H9 (cell line): ENCODE measurements at regions not wholly inside any gene's neighbourhood (a gene's known extent, or its start where the extent isn't known, plus 50 kb on each side); places are given as distances from the start of the nearest gene placed in this dataset.

Experiments used
- DNase-seq: peaks from one replicate; pipeline ENCODE4 v3.0.0-alpha.2; 2017
- H2AFZ ChIP-seq: one replicate; pipeline ENCODE4 v1.6.1; 2013; ENCODE audit warnings: mild to moderate bottlenecking, low read length, control low read depth, moderate library complexity
- H2AK5ac ChIP-seq: 2 replicates; pipeline ENCODE4 v1.6.1; 2013; ENCODE audit warnings: low read length, control low read depth, mixed read lengths; ENCODE audit not compliant: insufficient read length
- H2BK120ac ChIP-seq: one replicate; pipeline ENCODE4 v1.6.1; 2013; ENCODE audit warnings: low read depth, mild to moderate bottlenecking, low read length, control low read depth, inconsistent platforms; ENCODE audit not compliant: poor library complexity, severe bottlenecking
- H2BK12ac ChIP-seq: 2 replicates; pipeline ENCODE4 v1.6.1; 2013; ENCODE audit warnings: low read length, control low read depth, mixed read lengths, low read depth; ENCODE audit not compliant: insufficient read length
- H2BK15ac ChIP-seq: 2 replicates; pipeline ENCODE4 v1.6.1; 2013; ENCODE audit warnings: low read depth, low read length, control low read depth
- H2BK20ac ChIP-seq: one replicate; pipeline ENCODE4 v1.6.1; 2013; ENCODE audit warnings: low read depth, mild to moderate bottlenecking, low read length, control low read depth, inconsistent platforms; ENCODE audit not compliant: poor library complexity, severe bottlenecking
- H2BK5ac ChIP-seq: 2 replicates; pipeline ENCODE4 v1.6.1; 2013; ENCODE audit warnings: low read length, control low read depth, mixed read lengths; ENCODE audit not compliant: insufficient read length
- H3K14ac ChIP-seq: 2 replicates; pipeline ENCODE4 v1.6.1; 2013; ENCODE audit warnings: low read length, control low read depth; ENCODE audit not compliant: insufficient read depth
- H3K18ac ChIP-seq: 2 replicates; pipeline ENCODE4 v1.6.1; 2013; ENCODE audit warnings: low read depth, mild to moderate bottlenecking, mixed read lengths, low read length, control low read depth; ENCODE audit not compliant: insufficient read length
- H3K23ac ChIP-seq: 2 replicates; pipeline ENCODE4 v1.6.1; 2013; ENCODE audit warnings: low read length, control low read depth, mixed read lengths, low read depth; ENCODE audit not compliant: insufficient read length
- H3K23me2 ChIP-seq: 2 replicates; pipeline ENCODE4 v1.6.1; 2013; ENCODE audit warnings: low read depth, mild to moderate bottlenecking, mixed read lengths, low read length, control low read depth; ENCODE audit not compliant: insufficient read length, poor library complexity, severe bottlenecking
- H3K27ac ChIP-seq: 2 replicates; pipeline ENCODE4 v1.5.1; 2013; ENCODE audit warnings: low read length, control low read depth, mixed read lengths, low read depth; ENCODE audit not compliant: insufficient read length
- H3K27me3 ChIP-seq: 2 replicates; pipeline ENCODE4 v1.6.1; 2013; ENCODE audit warnings: low read length, control low read depth, inconsistent platforms; ENCODE audit not compliant: insufficient read depth
- H3K4ac ChIP-seq: 2 replicates; pipeline ENCODE4 v1.6.1; 2013; ENCODE audit warnings: low read depth, mild to moderate bottlenecking, control low read depth, inconsistent platforms, low read length, moderate library complexity
- H3K4me1 ChIP-seq: 2 replicates; pipeline ENCODE4 v1.6.1; 2013; ENCODE audit warnings: low read length, control low read depth, inconsistent platforms; ENCODE audit not compliant: insufficient read depth
- H3K4me2 ChIP-seq: 2 replicates; pipeline ENCODE4 v1.6.1; 2013; ENCODE audit warnings: low read length, control low read depth, mixed read lengths; ENCODE audit not compliant: insufficient read length, insufficient read depth
- H3K56ac ChIP-seq: 2 replicates; pipeline ENCODE4 v1.6.1; 2013; ENCODE audit warnings: low read depth, mild to moderate bottlenecking, mixed read lengths, low read length, control low read depth; ENCODE audit not compliant: insufficient read length
- H3K79me1 ChIP-seq: 2 replicates; pipeline ENCODE4 v1.6.1; 2013; ENCODE audit warnings: low read depth, mild to moderate bottlenecking, moderate library complexity, low read length, control low read depth, inconsistent platforms; ENCODE audit not compliant: insufficient read depth, poor library complexity, severe bottlenecking
- H3K79me2 ChIP-seq: 2 replicates; pipeline ENCODE4 v1.6.1; 2013; ENCODE audit warnings: low read length, control low read depth, inconsistent platforms; ENCODE audit not compliant: insufficient read depth
- H3K9ac ChIP-seq: 2 replicates; pipeline ENCODE4 v1.6.1; 2013; ENCODE audit warnings: low read length, control low read depth, mixed read lengths; ENCODE audit not compliant: insufficient read length; ENCODE audit errors: extremely low read depth
- H3K9me3 ChIP-seq: one replicate; pipeline ENCODE4 v1.6.1; 2013; ENCODE audit warnings: low read depth, low read length, inconsistent platforms; ENCODE audit not compliant: control insufficient read depth
- H3T11ph ChIP-seq: one replicate; pipeline ENCODE4 v1.6.1; 2013; ENCODE audit warnings: mild to moderate bottlenecking, low read length, control low read depth, inconsistent platforms
- H4K20me1 ChIP-seq: one replicate; pipeline ENCODE4 v1.6.1; 2013; ENCODE audit not compliant: control insufficient read depth, insufficient read length, insufficient read depth
- H4K5ac ChIP-seq: 2 replicates; pipeline ENCODE4 v1.6.1; 2013; ENCODE audit warnings: low read depth, mild to moderate bottlenecking, mixed read lengths, low read length, control low read depth; ENCODE audit not compliant: insufficient read length
- H4K8ac ChIP-seq: replicated peaks from 2 replicates; pipeline ENCODE4 v1.6.1; 2013; ENCODE audit warnings: low read length, control low read depth, mixed read lengths, low read depth; ENCODE audit not compliant: insufficient read length
- H4K91ac ChIP-seq: 2 replicates; pipeline ENCODE4 v1.6.1; 2013; ENCODE audit warnings: low read depth, mild to moderate bottlenecking, moderate library complexity, mixed read lengths, low read length, control low read depth; ENCODE audit not compliant: insufficient read length
- H3K27ac Mint-ChIP-seq, 3 experiments: 2 replicates in 2 of 3; 3 replicates in 1 of 3; pipeline ENCODE4 v1.8.0; 2020 to 2021; ENCODE audit warnings: mixed read lengths in 3 of 3, mild to moderate bottlenecking in 1 of 3, moderate library complexity in 1 of 3
- H3K27me3 Mint-ChIP-seq: 2 replicates; pipeline ENCODE4 v1.8.0; 2021; ENCODE audit warnings: low read depth, mild to moderate bottlenecking, moderate library complexity, mixed read lengths
- H3K36me3 Mint-ChIP-seq, 3 experiments: 2 replicates in 2 of 3; 3 replicates in 1 of 3; pipeline ENCODE4 v1.8.0; 2020 to 2021; ENCODE audit warnings: low read depth in 3 of 3, mixed read lengths in 3 of 3; ENCODE audit not compliant: insufficient read depth in 1 of 3
- H3K4me1 Mint-ChIP-seq, 2 experiments: 2 replicates each; pipeline ENCODE4 v1.8.0; 2020; ENCODE audit warnings: mixed read lengths in 2 of 2
- H3K4me3 Mint-ChIP-seq, 2 experiments: 2 replicates in 1 of 2; 3 replicates in 1 of 2; pipeline ENCODE4 v1.8.0; 2020 to 2021; ENCODE audit warnings: mild to moderate bottlenecking in 2 of 2, mixed read lengths in 2 of 2, moderate library complexity in 1 of 2
- H3K9me3 Mint-ChIP-seq, 2 experiments: 2 replicates in 1 of 2; 3 replicates in 1 of 2; pipeline ENCODE4 v1.8.0; 2020; ENCODE audit warnings: mild to moderate bottlenecking in 2 of 2, mixed read lengths in 2 of 2, moderate library complexity in 1 of 2
- WGBS: extraction: QIAGEN DNeasy Blood & Tissue Kit; methylation state at CpG from one replicate; pipeline ENCODE4 v1.1.7; 2013; ENCODE audit warnings: missing lambda C conversion rate, low lambda C conversion rate, mixed read lengths; ENCODE audit not compliant: insufficient read length; ENCODE audit errors: extremely low coverage; 5-methylcytosine and 5-hydroxymethylcytosine counted together
- TF ChIP-seq, protein P1 (sequence below): fragments of 200-600 bp; sonication (generic); conservative IDR thresholded peaks from 3 replicates; pipeline ENCODE4 v1.8.0; 2021; ENCODE audit warnings: antibody characterized with exemption, mild to moderate bottlenecking

DNA sequence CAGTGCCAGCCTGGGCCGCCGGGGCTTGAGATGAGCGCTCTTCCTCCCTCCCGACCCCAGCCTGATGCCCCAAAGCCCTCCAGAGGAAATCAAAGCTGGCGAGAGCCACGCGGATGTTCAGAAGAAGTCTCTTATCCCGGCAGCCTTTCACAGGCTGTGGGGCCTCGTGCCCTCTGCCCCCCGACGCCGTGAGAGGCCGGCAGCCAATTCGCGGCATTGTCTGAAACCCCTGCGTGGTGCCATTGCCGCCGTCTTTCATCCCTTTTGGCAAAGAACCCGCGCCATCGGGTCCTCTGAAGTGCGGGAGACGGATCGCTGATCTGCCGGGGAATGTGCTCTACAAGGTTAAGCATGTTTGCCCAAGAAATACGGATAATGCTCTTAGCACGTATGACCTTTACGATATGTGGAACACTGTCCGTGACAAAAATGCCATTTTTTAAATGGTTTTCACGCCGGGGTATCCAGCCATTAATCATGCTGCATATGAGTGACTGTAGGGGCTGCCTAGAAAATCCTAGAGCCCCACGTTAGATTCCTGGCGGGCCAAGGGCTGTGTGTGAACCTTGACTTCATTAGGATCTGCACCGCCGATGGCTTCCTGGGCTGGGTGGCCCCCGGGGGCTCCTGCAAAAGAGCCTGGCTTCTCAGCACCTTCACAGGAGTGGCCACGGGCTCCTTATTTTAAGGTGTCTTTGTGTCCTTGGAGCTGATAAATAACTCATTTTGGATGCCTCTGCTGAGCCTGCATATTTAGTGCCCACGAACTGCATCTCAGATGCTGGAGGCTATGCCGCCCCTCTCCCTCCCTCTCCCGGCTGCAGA is 165.1 kb upstream of the TNRC6C start:
- WGBS, result no CpG with 5 or more reads among the region's 40 CpGs

More for the DNA sequence above, 165.1 kb upstream of the TNRC6C start:
- H3K14ac ChIP-seq, result no peak overlapping the region
- no peak overlapping the region for H3K23ac ChIP-seq
- no peak for DNase-seq
- H3T11ph ChIP-seq, result no peak overlapping the region
- H2BK120ac ChIP-seq, result no peak overlapping the region
- no peak overlapping the region for H2AK5ac ChIP-seq
- H3K79me2 ChIP-seq, result no peaks in the 10 kb centered on the region
- H2AFZ ChIP-seq, result no peak overlapping the region
- H3K9ac ChIP-seq, result no peak overlapping the region
- H3K27me3 ChIP-seq, result peaks cover 16% of the 10 kb centered on the region; the same call in 1 of the 2 replicates
- no peak overlapping the region for H3K4me2 ChIP-seq
- H3K79me1 ChIP-seq, result no peaks in the 10 kb centered on the region
- H3K56ac ChIP-seq, result no peak overlapping the region
- H2BK20ac ChIP-seq, result no peak overlapping the region
- H2BK5ac ChIP-seq, result no peak overlapping the region
- H4K8ac ChIP-seq, result no peak overlapping the region
- TF ChIP-seq, protein P1, sequence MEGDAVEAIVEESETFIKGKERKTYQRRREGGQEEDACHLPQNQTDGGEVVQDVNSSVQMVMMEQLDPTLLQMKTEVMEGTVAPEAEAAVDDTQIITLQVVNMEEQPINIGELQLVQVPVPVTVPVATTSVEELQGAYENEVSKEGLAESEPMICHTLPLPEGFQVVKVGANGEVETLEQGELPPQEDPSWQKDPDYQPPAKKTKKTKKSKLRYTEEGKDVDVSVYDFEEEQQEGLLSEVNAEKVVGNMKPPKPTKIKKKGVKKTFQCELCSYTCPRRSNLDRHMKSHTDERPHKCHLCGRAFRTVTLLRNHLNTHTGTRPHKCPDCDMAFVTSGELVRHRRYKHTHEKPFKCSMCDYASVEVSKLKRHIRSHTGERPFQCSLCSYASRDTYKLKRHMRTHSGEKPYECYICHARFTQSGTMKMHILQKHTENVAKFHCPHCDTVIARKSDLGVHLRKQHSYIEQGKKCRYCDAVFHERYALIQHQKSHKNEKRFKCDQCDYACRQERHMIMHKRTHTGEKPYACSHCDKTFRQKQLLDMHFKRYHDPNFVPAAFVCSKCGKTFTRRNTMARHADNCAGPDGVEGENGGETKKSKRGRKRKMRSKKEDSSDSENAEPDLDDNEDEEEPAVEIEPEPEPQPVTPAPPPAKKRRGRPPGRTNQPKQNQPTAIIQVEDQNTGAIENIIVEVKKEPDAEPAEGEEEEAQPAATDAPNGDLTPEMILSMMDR, result no peak
- H2BK15ac ChIP-seq, result no peak overlapping the region
- H4K91ac ChIP-seq, result no peak overlapping the region
- no peak overlapping the region for H3K18ac ChIP-seq
- peak overlapping the region in 1 of 3 experiments; percentile 71; a peak in 1 of 7 replicates for H3K27ac Mint-ChIP-seq
- peaks cover 16 to 24% of the 10 kb centered on the region in 2 experiments for H3K4me1 Mint-ChIP-seq
- peaks cover 74% of the 10 kb centered on the region for H3K27me3 Mint-ChIP-seq
- no peaks in the 10 kb centered on the region for H4K20me1 ChIP-seq
- H3K23me2 ChIP-seq, result no peaks in the 10 kb centered on the region
- no peak overlapping the region for H4K5ac ChIP-seq
- H2BK12ac ChIP-seq, result no peak overlapping the region
- H3K4me1 ChIP-seq, result peaks cover 14% of the 10 kb centered on the region; the same call in 1 of the 2 replicates
- H3K36me3 Mint-ChIP-seq, result peaks cover 0 to 2% (median 0%) of the 10 kb centered on the region in 3 experiments; a peak in 1 of 7 replicates
- no peak overlapping the region for H3K4me3 Mint-ChIP-seq
- no peaks in the 10 kb centered on the region for H3K9me3 ChIP-seq
- no peak overlapping the region for H3K4ac ChIP-seq
- 0 out of 5 replicates have a peak, but pooled peaks cover 0 to under 1% of the 10 kb centered on the region in 2 experiments for H3K9me3 Mint-ChIP-seq
- no peak overlapping the region for H3K27ac ChIP-seq
